ENCODE measurements at regions not wholly inside any gene's neighbourhood (a gene's known extent, or its start where the extent isn't known, plus 50 kb on each side); places are given as distances from the start of the nearest gene placed in this dataset.

DNA sequence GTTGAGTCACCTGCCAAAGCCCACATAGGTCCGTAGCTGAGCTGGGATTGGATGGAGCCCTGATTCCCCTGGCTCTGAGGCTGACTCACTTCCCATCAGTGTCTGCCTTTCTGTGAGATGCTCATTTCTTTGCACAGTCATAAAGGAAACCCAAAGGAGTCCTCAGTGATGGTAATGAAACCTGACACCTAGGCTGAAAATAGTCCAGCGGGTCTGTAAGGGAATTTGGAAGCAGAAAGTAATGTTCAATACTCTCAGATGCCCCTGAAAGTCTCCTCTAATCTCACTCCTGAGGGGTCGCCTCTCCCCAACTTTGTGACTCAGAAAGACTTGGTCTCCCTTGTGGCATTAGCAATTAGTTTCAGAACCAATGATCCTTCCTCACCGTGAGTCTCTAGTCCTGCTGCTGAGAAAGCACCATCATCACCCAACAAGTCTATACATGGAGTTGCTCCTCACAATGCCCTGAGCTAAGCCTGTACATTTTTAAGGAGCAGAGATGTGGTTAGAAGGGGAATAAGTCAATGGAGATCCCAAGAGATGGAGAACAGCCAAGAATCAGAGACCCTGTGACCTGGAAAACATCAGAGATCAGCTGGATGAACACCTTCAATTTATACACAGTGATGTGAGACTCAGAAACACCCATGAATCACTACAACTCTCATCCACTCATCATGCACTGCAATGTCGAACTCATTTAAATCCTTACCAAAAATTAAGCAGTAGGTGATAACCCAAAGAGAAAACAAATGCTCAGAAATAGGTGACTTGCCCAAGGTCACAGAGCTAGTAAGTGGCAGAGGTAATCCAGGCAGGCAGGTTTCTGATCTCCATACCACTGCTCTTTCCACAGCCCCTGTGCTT, 219.0 kb upstream of the CPEB2 start:
- H3K4me3 ChIP-seq (ENCODE audit: low read length), result no peak overlapping the region
- DNase-seq (ENCODE audit: low read depth, low spot score), result no peak

DNA sequence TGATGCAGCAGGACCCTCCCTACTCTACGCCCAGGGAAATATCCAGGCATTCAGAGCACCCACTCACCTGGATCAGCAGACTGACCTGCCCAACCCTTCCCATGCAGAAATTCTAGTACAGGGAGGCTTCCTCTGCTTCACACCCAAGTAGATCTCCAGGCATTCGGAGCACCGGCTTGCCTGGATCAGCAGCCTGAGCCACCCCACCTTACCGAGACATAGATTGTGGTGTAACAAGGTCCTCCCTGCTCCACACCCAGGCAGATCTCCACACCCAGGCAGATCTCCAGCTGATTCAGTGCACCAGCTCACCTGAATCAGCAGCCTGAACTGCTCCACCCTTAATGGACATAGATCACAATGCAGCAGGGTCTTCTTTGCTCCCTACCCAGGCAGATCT, 215.1 kb upstream of the CPEB2 start:
- no peak overlapping the region for H3K4me3 ChIP-seq (ENCODE audit: low read length)
- DNase-seq (ENCODE audit: low read depth, low spot score), result no peak

DNA sequence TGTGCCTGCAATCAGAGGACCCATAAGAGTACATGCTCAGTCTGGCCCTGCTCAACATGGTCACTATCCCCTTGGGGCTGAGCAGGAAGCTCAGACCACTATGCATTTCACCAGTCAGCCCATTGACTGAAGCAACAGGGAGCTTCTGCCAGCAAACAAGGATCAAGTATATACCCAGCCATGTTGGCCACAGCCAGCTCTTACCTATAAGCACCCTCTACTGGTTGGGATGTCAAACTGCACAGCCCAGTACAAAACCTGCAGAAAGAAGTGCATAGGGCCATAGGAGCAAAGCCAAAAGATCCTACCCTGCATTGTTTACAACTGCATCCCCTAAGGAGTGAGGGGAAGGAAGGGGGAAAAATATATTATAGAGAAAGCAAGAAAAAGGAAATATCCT, 214.4 kb upstream of the CPEB2 start:
- DNase-seq (ENCODE audit: low read depth, low spot score), result peak; percentile 19
- no peak overlapping the region for H3K4me3 ChIP-seq (ENCODE audit: low read length)

DNA sequence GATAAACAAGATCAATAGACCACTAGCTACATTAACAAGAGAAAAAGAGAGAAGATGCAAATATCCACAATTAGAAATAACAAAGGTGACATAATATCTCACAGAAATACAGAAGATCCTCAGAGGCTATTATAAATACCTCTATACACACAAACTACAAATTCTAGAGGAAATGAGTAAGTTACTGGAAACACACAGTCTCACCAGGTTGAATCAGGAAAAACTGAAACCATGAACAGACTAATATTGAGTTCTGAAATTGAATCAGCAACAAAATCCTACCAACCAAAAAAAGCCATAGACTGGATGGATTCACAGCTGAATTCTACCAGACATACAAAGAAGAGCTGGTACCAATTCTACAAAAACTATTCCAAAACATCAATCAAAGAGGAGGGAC, 211.8 kb upstream of the CPEB2 start:
- no peak for DNase-seq (ENCODE audit: low read depth, low spot score)
- no peak overlapping the region for H3K4me3 ChIP-seq (ENCODE audit: low read length)

DNA sequence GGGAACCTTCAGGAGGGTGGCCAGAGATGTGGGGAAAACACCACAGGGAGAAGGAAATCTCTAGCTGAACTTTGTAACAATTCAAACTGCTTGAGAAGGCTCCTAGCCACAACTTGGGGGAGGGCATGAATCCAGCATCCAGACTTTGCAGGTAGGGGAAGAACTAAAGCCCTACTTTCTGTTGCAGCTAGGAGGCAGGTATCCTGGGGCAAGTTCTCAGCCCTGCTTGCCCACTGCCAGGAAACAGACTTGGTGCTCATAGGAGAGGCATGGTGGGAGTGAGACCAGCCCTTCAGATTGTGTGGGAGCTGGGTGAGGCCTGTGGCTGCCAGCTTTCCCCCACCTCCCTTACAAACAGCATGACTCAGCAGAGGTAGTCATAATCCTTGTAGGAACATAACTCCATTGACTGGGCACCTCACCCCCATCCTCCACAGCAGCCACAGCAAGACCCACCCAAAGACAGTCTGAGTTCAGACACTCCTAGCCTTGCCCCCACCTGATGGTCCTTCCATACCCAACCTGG, 209.5 kb upstream of the CPEB2 start:
- DNase-seq (ENCODE audit: low read depth, low spot score), result no peak

DNA sequence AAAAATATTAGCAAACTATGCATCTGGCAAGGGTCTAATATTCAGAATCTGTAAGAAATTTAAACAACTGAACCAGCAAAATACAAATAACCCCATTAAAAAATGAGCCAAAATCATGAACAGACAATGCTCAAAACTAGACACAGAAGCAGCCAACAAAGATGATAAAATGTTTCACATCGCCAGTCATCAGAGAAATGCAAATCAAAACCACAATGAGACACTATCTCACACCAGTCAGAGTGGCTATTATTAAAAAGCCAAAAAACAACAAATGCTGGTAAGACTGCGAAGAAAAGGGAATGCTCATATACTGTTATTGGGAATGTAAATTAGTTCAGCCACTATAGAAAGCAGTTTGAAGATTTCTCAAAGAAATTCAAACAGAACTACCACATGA, 201.3 kb upstream of the CPEB2 start:
- H3K4me3 ChIP-seq (ENCODE audit: low read length), result no peak overlapping the region

More for the DNA sequence above, 209.5 kb upstream of the CPEB2 start:
- no peak overlapping the region for H3K4me3 ChIP-seq (ENCODE audit: low read length)

DNA sequence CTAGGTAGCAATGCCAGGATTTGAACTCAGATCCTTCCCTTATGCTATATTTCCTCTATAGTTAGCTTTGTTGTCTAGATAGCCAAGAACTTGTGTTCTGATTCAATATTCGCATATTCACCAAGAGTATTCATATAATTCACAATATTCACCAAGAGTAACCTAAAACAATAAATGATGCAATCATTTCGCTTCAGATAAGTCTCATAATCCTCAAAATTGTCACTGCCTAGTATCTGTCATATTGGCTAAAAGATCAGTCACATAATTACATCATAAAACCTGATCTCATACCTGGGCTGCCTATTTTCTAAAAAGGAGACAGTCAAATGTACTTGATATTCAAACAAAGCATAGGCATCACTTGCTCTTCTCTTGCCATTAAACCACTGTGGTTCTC, 199.7 kb upstream of the CPEB2 start:
- DNase-seq (ENCODE audit: low read depth, low spot score), result no peak
- H3K4me3 ChIP-seq (ENCODE audit: low read length), result no peak overlapping the region

More for the DNA sequence above, 201.3 kb upstream of the CPEB2 start:
- DNase-seq (ENCODE audit: low read depth, low spot score), result no peak

DNA sequence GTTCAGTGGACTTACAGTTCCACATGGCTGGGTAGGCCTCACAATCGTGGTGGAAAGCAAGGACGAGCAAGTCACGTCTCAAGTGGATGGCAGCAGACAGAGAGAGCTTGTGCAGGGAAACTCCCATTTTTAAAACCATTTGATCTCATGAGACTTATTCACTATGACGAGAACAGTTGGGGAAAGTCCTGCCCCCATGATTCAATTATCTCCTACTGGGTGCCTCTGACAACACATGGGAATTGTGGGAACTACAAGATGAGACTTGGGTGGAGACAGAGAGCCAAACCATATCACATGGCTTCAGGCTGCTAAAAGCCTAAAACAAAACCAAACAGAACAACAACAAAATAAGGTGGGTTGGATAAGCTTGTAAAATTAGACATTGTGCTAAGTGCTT, 194.4 kb upstream of the CPEB2 start:
- no peak overlapping the region for H3K4me3 ChIP-seq (ENCODE audit: low read length)
- no peak for DNase-seq (ENCODE audit: low read depth, low spot score)

DNA sequence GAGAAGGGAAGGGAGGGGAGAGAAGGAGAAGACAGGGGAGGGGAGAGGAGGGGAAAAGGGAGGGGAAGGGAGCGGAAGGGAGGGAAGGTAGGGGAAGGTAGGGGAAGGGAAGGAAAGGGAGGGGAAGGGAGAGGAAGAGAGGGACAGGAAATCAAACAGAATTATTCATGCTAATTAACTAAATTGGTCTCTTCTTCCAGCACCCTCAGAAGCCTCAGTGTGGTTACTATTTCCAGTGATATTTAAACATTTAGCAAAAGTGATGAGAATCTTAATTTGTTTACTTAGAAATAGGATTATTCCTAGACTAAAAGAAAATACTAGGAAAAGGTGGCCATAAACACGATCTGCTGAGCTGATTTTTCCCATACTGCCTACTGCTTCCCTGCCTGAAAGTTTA, 193.1 kb upstream of the CPEB2 start:
- no peak overlapping the region for H3K4me3 ChIP-seq (ENCODE audit: low read length)
- DNase-seq (ENCODE audit: low read depth, low spot score), result no peak

DNA sequence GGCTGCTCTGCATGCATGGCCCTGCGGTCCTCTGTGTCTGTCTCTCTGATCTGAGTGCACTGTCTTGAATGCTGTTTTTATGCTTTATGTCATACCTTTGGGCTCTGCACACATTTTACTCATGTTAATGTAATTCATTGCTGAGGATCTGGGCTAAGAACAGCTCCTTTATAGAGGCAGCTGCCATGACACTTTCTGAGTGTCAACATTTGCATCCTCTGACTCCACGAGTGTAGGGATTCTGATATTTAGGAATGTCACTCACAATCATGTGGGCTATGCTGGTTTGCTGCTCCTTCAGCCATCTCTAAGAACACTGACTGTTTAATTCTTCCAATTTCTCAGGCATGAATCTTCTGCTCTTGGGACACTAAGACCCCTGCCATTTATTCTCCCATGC, 192.2 kb upstream of the CPEB2 start:
- DNase-seq (ENCODE audit: low read depth, low spot score), result no peak

DNA sequence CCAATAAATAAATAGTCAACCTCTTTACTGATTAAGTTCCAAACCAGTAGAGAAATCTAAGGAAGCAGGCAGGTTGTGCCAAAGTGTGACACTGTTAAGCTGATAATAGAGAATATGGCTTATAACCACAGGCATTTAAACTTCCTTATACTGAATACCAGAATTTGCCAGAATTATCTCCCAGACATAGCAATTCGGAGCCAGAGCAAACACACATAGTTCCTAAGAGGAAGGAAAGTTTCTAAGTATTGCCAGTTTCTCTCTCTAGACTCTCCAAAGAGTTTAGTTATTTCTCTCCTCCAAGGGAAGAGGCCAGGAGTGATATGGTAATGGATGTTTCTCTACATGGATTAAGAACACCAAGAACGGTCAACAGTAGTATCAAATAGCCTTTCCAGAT, 191.7 kb upstream of the CPEB2 start:
- no peak overlapping the region for H3K4me3 ChIP-seq (ENCODE audit: low read length)
- no peak for DNase-seq (ENCODE audit: low read depth, low spot score)

More for the DNA sequence above, 192.2 kb upstream of the CPEB2 start:
- no peak overlapping the region for H3K4me3 ChIP-seq (ENCODE audit: low read length)

DNA sequence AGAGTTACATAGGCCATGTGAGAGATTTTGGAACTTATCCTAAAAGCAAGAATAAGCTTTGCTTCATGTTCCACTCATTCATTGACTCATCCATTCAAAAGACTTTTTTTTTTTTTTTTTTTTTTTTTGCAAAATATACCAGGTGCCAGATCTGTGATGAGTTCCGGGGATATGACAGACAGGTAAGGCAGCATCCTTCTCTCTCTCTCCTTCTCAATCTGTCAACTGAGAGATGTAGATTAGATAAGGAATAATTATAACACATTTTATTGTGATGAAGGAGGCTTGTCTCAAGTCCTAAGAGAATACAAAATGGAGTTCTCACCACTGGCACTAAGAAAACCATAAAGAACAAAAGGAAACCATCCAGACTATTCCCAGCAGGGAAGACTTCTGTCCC, 190.2 kb upstream of the CPEB2 start:
- no peak overlapping the region for H3K4me3 ChIP-seq (ENCODE audit: low read length)
- no peak for DNase-seq (ENCODE audit: low read depth, low spot score)

DNA sequence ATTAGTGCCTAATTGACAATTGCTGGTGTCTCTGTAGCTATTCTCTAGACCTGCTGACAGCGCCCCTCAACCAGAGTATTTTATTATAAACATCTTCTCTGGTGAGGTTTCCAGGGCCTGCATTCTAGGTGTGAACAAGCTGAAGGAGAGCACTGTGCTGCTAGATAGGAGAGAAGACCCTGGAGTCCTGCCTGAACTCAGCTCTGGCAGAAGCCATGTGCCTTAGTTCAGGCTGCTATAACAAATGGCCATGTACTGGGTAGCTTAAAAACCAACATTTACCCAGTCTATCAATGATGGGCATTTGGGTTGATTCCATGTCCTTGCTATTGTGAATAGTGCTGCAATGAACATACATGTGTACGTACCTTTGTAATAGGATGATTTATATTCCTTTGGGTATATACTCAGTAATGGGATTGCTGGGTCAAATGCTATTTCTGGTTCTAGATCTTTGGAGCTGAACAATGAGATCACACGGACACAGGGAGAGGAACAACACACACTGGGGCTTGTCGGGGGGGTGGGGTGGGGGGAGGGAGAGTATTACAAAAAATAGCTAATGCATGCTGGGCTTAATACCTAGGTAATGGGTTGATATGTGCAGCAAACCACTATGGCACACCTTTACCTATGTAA, 185.5 kb upstream of the CPEB2 start:
- no peak for DNase-seq (ENCODE audit: low read depth, low spot score)
- H3K4me3 ChIP-seq (ENCODE audit: low read length), result no peak overlapping the region

DNA sequence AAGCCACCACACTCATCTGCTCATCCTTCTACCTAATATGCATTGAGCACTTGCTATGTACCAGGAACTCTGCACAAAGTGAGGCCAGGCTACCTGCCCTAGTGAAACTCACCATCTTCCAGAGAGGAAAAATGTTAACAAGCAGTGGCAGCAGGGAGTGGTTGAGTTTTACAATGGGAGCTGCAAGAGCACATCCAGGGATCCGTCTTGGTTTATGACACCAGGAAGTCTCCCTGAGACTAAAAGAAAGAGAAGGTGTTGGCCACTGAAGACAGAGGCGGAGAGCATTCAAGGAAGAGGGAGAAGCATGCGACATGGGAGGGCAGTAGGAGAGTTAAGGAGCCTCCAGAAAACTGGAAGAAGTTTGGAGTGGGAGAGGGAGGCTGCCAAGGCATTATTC, 178.1 kb upstream of the CPEB2 start:
- no peak for DNase-seq (ENCODE audit: low read depth, low spot score)
- no peak overlapping the region for H3K4me3 ChIP-seq (ENCODE audit: low read length)

DNA sequence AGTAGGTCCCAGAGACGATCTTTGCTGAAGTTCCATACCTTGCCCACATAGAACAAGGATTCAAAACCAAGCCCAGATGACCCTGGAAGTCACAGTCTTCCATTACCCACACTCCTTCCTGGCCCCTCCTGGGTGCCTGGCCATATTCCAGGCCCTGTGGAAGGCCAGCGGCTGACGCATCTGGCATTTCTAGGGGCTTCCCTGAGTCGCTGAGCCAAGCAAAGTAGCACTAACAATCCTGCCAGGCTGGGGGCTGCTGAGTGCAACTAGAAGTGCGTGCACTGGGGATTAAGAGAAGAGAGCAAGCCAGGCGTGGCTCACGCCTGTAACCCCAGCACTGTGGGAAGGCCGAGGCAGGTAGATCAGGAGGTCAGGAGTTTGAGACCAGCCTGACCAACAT, 175.2 kb upstream of the CPEB2 start:
- no peak for DNase-seq (ENCODE audit: low read depth, low spot score)
- no peak overlapping the region for H3K4me3 ChIP-seq (ENCODE audit: low read length)

DNA sequence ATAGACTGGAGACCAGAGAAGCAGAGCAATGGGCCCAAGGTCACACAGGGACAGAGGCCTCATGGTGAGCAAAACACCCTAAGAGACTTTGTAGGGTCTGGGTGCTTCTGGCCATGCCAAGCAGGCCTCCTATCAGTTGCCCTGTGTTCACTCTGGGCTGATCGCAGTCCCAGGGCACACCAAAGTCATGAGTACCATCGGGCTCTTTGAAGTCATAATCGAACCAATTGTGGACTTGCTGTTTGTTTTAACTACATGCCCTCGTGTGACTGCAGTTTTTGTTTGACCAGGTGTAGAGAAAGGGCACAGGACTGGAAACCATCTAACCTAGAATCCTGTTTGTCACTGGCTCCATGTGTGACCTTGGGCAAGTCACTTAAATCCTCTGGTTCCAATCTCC, 172.5 kb upstream of the CPEB2 start:
- DNase-seq (ENCODE audit: low read depth, low spot score), result no peak
- no peak overlapping the region for H3K4me3 ChIP-seq (ENCODE audit: low read length)

DNA sequence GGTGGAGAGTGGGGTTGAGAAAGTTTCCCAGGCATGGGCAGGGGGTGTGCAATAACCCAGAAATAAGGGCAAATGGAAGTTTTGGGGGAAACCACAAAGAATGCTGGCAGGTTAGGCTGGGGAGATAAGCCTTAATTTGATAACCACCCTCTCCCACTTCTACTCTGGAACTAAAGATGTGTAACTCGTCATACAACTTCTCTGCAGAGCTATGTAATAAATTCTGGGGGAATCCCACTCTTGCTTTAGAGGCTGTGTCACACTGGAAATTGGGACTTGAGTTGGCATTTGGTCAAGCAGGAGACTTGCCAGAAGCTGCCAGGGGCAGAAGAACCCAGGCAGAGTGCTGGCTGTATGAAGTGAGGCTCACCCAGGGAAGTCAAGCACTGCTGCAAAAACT, 170.9 kb upstream of the CPEB2 start:
- H3K4me3 ChIP-seq (ENCODE audit: low read length), result no peak overlapping the region
- DNase-seq (ENCODE audit: low read depth, low spot score), result no peak

DNA sequence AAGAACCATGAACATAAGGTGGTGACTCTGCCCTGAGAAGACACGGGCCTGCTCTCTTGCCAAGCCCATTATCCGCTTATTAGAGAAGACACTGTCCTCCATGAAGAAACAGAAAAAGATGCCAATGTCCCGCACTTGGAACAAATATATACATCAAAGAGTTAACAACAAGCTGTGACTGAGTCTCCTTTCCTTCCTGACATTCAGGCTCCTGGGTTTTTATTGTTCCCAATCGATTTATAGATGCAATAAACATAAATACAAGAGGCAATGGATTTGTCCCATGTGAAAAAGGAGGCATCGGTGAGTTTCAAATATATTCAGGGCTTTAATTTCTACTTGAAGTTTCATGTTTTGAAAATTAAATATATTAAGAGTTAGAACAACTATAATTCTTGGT, 169.2 kb upstream of the CPEB2 start:
- no peak overlapping the region for H3K4me3 ChIP-seq (ENCODE audit: low read length)
- no peak for DNase-seq (ENCODE audit: low read depth, low spot score)

DNA sequence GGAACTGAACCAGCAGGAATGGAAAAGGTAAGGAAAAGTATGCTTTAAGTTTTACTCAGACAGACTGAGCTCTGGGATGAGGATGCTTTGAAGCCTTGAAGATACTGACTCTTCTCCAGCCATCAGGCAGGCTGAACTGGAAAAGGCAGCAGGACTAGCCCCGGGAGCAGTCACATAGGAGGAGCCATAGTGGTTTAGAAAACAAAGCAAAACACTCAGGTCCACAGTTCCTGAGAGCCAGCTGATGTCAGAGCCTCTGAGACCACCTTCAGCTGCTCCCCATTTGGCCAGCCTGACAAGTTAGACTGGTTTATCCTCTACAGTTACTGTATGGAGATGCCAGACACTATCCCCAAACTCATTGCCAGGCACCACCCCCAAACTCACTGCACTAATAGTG, 167.9 kb upstream of the CPEB2 start:
- no peak for DNase-seq (ENCODE audit: low read depth, low spot score)
- no peak overlapping the region for H3K4me3 ChIP-seq (ENCODE audit: low read length)

DNA sequence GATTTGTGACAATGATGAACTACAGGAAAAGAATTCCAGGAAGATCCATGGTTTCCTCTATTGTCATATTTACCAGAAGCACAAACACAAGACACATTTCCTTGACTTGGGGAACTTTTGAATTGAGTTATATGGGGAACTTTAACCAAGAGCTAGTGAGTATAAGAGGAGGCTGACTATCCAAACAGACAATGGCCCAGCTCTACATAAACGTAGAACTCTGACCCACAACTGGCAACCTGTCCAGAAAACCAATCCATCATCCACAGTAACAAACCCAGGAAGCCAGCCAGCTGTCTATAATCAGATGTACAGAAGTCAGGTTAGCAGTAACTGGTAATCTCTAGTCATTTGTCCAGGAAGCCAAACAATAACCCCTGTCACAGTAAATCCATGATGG, 167.0 kb upstream of the CPEB2 start:
- no peak for DNase-seq (ENCODE audit: low read depth, low spot score)
- H3K4me3 ChIP-seq (ENCODE audit: low read length), result no peak overlapping the region
